ENCODE measurements at regions not wholly inside any gene's neighbourhood (a gene's known extent, or its start where the extent isn't known, plus 50 kb on each side); places are given as distances from the start of the nearest gene placed in this dataset.

DNA sequence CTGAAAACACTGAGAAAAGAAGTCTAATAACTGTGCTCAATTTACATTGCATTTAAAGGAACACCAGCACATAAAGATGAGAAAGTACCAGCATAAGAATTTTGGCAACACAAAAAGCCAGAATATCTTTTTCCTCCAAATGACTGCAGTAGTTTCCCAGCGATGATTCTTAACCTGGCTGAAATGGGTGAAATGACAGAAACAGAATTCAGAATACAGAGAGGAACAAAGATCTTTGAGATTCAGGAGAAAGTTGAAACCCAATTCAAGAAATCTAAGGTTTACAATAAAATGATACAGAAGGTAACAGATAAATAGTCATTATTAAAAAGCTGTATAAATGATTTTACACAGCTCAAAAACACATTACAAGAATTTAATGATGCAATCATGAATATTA is 197.0 kb upstream of the EYS start:
- no peaks in the 10 kb centered on the region for H3K4me1 Mint-ChIP-seq
- no peak overlapping the region for H3K27ac Mint-ChIP-seq
- H3K4me3 Mint-ChIP-seq: no peak overlapping the region
- TF ChIP-seq CTCF (IDR thresholded peaks at IDR 0.05): no peak
- no peaks in the 10 kb centered on the region for H3K27me3 Mint-ChIP-seq (ENCODE audit: low read depth, poor library complexity)
- DNase-seq: no peak
- peaks cover 4% of the 10 kb centered on the region for H3K9me3 Mint-ChIP-seq
- no peaks in the 10 kb centered on the region for H3K36me3 Mint-ChIP-seq (ENCODE audit: low read depth)

- DNase-seq: no peak
- Mint-ChIP-seq H3K27ac (no peak overlapping the region), H3K36me3 (ENCODE audit: low read depth) (no peaks in the 10 kb centered on the region), H3K9me3 (peaks cover 14% of the 10 kb centered on the region), H3K4me1 (no peaks in the 10 kb centered on the region), H3K4me3 (no peak overlapping the region), H3K27me3 (ENCODE audit: low read depth, poor library complexity) (no peaks in the 10 kb centered on the region)
- no peak for TF ChIP-seq CTCF (IDR thresholded peaks at IDR 0.05)
Observed at GRCh38 chr6:65900928-65901327, 193.9 kb upstream of the EYS start.

- H3K4me3 Mint-ChIP-seq: no peak overlapping the region
- H3K4me1 Mint-ChIP-seq: no peaks in the 10 kb centered on the region
- peaks cover 13% of the 10 kb centered on the region for H3K9me3 Mint-ChIP-seq
- H3K27me3 Mint-ChIP-seq (ENCODE audit: low read depth, poor library complexity): no peaks in the 10 kb centered on the region
- TF ChIP-seq CTCF (IDR thresholded peaks at IDR 0.05): no peak
- DNase-seq: no peak
- H3K27ac Mint-ChIP-seq: no peak overlapping the region
- H3K36me3 Mint-ChIP-seq (ENCODE audit: low read depth): no peaks in the 10 kb centered on the region
Observed at GRCh38 chr6:65896140-65896539, 189.1 kb upstream of the EYS start.

DNA sequence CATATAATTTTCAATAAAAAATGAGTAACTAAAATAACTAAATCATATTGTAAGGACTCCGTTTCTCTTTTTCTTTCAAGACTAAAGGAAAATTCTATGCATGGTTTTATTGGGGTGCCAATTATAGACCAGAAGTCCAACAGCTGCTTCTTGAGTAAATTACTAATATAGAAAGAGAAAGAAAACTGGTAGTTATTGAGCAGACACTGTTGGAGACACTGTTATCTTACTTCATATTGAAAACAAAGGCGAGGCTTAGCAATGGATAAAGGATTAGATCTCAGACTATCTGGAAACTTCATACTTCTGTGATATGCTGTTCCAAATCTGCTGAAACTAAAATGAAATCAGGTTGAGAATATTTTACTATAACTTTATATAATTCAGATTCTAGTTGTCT is 169.6 kb upstream of the EYS start:
- Mint-ChIP-seq H3K27me3 (ENCODE audit: low read depth, poor library complexity) (no peaks in the 10 kb centered on the region), H3K27ac (no peak overlapping the region)
- no peak for DNase-seq

GRCh38 chr6:65852369-65852852 is 145.4 kb upstream of the EYS start:
- no peak for TF ChIP-seq CTCF (IDR thresholded peaks at IDR 0.05)
- no peaks in the 10 kb centered on the region for H3K36me3 Mint-ChIP-seq (ENCODE audit: low read depth)

More for the DNA sequence above, 169.6 kb upstream of the EYS start:
- Mint-ChIP-seq H3K4me1 (no peaks in the 10 kb centered on the region), H3K36me3 (ENCODE audit: low read depth) (no peaks in the 10 kb centered on the region), H3K4me3 (no peak overlapping the region), H3K9me3 (no peaks in the 10 kb centered on the region)
- TF ChIP-seq CTCF (IDR thresholded peaks at IDR 0.05): no peak

GRCh38 chr6:65830151-65830550 is 123.1 kb upstream of the EYS start:
- Mint-ChIP-seq H3K4me3 (no peak overlapping the region), H3K36me3 (ENCODE audit: low read depth) (no peaks in the 10 kb centered on the region), H3K9me3 (no peaks in the 10 kb centered on the region), H3K4me1 (no peaks in the 10 kb centered on the region), H3K27ac (no peak overlapping the region), H3K27me3 (ENCODE audit: low read depth, poor library complexity) (no peaks in the 10 kb centered on the region)
- no peak for TF ChIP-seq CTCF (IDR thresholded peaks at IDR 0.05)
- no peak for DNase-seq

More at GRCh38 chr6:65852369-65852852, 145.4 kb upstream of the EYS start:
- H3K27ac Mint-ChIP-seq: no peak overlapping the region
- H3K9me3 Mint-ChIP-seq: peaks cover 4% of the 10 kb centered on the region
- no peak overlapping the region for H3K4me3 Mint-ChIP-seq
- H3K4me1 Mint-ChIP-seq: no peaks in the 10 kb centered on the region
- no peak for DNase-seq
- no peaks in the 10 kb centered on the region for H3K27me3 Mint-ChIP-seq (ENCODE audit: low read depth, poor library complexity)
